ENCODE measurements at regions not wholly inside any gene's neighbourhood (a gene's known extent, or its start where the extent isn't known, plus 50 kb on each side); places are given as distances from the start of the nearest gene placed in this dataset.

GRCh38 chr14:71324767-71325272 lies 417.6 kb downstream of the PCNX1 start:
- TF ChIP-seq CTCF (IDR thresholded peaks at IDR 0.05) (no peak), TEAD4 (CRISPR knock-in tag; IDR thresholded peaks at IDR 0.05) (no peak), ZNF263 (CRISPR knock-in tag; IDR thresholded peaks at IDR 0.05; ENCODE audit: low read depth) (no peak), ATF2 (CRISPR knock-in tag; IDR thresholded peaks at IDR 0.05; ENCODE audit: borderline replicate concordance, low read depth) (no peak), ZNF121 (CRISPR knock-in tag; IDR thresholded peaks at IDR 0.05) (no peak), SP1 (CRISPR knock-in tag; conservative IDR thresholded peaks at IDR 0.05) (no peak), FOXP1 (CRISPR knock-in tag; IDR thresholded peaks at IDR 0.05; ENCODE audit: borderline replicate concordance) (no peak), FOXJ3 (CRISPR knock-in tag; IDR thresholded peaks at IDR 0.05; ENCODE audit: borderline replicate concordance) (no peak), USF2 (CRISPR knock-in tag; IDR thresholded peaks at IDR 0.05) (no peak), ERG (CRISPR knock-in tag; IDR thresholded peaks at IDR 0.05) (no peak), SOX15 (CRISPR knock-in tag; IDR thresholded peaks at IDR 0.05) (no peak)

Data from WTC11 (cell line).